HEK293T (cell line): ENCODE measurements at regions not wholly inside any gene's neighbourhood (a gene's known extent, or its start where the extent isn't known, plus 50 kb on each side); places are given as distances from the start of the nearest gene placed in this dataset.

Experiments used
- HDGF ChIP-seq: fragments of 450-650 bp; IDR thresholded peaks from 2 replicates; pipeline ENCODE4 v1.6.1; 2017; ENCODE audit warnings: antibody characterized with exemption, borderline replicate concordance
- L3MBTL2 ChIP-seq: fragments of 450-650 bp; conservative IDR thresholded peaks from 2 replicates; pipeline ENCODE4 v1.6.1; 2016; ENCODE audit warnings: mild to moderate bottlenecking
- TF ChIP-seq, protein P1 (sequence below): fragments of 450-650 bp; IDR thresholded peaks from 2 replicates; pipeline ENCODE4 v1.6.1; 2016

DNA sequence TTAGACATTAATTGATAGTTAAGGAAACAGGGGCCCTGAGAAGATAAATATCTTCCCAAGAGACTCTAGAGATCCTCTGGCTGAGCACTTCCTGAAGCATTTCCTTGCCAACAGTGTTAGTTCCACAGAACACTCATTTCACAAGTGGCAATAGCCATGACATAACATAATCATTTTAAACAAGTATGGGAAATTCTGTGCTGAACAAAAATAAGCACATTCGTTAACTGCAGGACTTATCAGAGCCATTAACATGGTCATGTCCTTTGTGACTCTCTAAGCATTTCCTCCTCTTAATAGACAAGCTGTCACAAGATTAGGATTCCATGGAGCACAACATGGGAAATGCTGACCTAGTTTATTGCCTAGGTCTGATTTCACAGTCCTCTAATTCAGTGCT, 184.9 kb downstream of the SNX18 start:
- TF ChIP-seq L3MBTL2 (no peak), HDGF (no peak)
- TF ChIP-seq, protein P1, sequence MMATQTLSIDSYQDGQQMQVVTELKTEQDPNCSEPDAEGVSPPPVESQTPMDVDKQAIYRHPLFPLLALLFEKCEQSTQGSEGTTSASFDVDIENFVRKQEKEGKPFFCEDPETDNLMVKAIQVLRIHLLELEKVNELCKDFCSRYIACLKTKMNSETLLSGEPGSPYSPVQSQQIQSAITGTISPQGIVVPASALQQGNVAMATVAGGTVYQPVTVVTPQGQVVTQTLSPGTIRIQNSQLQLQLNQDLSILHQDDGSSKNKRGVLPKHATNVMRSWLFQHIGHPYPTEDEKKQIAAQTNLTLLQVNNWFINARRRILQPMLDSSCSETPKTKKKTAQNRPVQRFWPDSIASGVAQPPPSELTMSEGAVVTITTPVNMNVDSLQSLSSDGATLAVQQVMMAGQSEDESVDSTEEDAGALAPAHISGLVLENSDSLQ: no peak
